ENCODE measurements at regions not wholly inside any gene's neighbourhood (a gene's known extent, or its start where the extent isn't known, plus 50 kb on each side); places are given as distances from the start of the nearest gene placed in this dataset.
"Not testable (repeated sequence)": the region's sequence is repeated elsewhere in the genome, so short reads cannot be mapped to it uniquely, and the experiment has no call there.

DNA sequence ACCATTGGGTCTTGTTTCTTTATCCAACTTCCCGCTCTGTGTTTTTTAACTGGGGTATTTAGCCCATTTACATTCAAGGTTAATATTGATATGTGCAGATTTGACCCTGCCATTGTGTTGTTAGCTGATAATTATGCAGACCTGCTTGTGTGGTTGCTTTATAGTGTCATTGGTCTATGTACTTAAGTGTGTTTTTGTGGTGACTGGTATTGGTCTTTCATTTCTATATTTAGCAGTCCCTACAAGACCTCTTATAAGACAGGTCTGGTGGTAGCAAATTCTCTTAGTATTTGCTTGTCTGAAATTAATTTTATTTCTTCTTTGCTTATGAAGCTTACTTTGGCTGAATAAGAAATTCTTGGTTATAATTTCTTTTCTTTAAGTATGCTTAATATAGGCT, 698.1 kb downstream of the DTWD2 start:
- Mint-ChIP-seq H3K4me3 (ENCODE audit: low read depth, unreplicated experiment) (no peak overlapping the region), H3K36me3 (ENCODE audit: insufficient read depth, unreplicated experiment) (no peaks in the 10 kb centered on the region), H3K4me1 (ENCODE audit: low read depth, unreplicated experiment) (no peaks in the 10 kb centered on the region), H3K27ac (ENCODE audit: unreplicated experiment) (no peak overlapping the region), H3K9me3 (ENCODE audit: low read depth, unreplicated experiment) (peaks cover 33% of the 10 kb centered on the region), H3K27me3 (ENCODE audit: unreplicated experiment) (no peaks in the 10 kb centered on the region)
- DNase-seq = no peak
- intact Hi-C loops (cut with micrococcal nuclease; ENCODE audit: unreplicated experiment) = no loop called here
- BruUV-seq (replicated peaks) = no TSS peak
- TF ChIP-seq, protein P1, sequence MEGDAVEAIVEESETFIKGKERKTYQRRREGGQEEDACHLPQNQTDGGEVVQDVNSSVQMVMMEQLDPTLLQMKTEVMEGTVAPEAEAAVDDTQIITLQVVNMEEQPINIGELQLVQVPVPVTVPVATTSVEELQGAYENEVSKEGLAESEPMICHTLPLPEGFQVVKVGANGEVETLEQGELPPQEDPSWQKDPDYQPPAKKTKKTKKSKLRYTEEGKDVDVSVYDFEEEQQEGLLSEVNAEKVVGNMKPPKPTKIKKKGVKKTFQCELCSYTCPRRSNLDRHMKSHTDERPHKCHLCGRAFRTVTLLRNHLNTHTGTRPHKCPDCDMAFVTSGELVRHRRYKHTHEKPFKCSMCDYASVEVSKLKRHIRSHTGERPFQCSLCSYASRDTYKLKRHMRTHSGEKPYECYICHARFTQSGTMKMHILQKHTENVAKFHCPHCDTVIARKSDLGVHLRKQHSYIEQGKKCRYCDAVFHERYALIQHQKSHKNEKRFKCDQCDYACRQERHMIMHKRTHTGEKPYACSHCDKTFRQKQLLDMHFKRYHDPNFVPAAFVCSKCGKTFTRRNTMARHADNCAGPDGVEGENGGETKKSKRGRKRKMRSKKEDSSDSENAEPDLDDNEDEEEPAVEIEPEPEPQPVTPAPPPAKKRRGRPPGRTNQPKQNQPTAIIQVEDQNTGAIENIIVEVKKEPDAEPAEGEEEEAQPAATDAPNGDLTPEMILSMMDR (IDR thresholded peaks at IDR 0.05; ENCODE audit: unreplicated experiment) = no peak
- CTCF ChIA-PET = no interaction called here

DNA sequence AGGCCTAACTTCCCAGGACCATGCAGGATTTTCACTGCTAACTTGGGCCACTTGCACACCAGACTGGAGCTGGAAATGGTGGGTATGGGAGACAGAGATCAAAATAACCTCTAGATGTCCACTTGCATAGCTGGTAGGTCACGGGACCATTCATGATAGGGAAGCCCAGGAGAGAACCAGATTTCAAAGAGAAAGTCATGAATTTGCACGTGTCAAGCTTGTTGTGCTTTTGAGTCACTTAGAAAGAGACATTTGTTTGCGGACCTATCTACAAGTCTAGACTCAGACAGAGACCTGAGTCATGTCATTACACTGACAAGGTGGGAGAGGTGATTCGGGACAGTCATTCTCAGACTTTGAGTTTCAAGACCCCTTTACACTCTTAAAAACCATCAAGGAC, 704.1 kb downstream of the DTWD2 start:
- H3K27me3 Mint-ChIP-seq (ENCODE audit: unreplicated experiment); H3K36me3 Mint-ChIP-seq (ENCODE audit: insufficient read depth, unreplicated experiment); H3K4me1 Mint-ChIP-seq (ENCODE audit: low read depth, unreplicated experiment); intact Hi-C loops (cut with micrococcal nuclease; ENCODE audit: unreplicated experiment); H3K4me3 Mint-ChIP-seq (ENCODE audit: low read depth, unreplicated experiment); CTCF ChIA-PET; H3K27ac Mint-ChIP-seq (ENCODE audit: unreplicated experiment); BruUV-seq (replicated peaks); DNase-seq: not testable (repeated sequence)
- peaks cover 17% of the 10 kb centered on the region for H3K9me3 Mint-ChIP-seq (ENCODE audit: low read depth, unreplicated experiment)

DNA sequence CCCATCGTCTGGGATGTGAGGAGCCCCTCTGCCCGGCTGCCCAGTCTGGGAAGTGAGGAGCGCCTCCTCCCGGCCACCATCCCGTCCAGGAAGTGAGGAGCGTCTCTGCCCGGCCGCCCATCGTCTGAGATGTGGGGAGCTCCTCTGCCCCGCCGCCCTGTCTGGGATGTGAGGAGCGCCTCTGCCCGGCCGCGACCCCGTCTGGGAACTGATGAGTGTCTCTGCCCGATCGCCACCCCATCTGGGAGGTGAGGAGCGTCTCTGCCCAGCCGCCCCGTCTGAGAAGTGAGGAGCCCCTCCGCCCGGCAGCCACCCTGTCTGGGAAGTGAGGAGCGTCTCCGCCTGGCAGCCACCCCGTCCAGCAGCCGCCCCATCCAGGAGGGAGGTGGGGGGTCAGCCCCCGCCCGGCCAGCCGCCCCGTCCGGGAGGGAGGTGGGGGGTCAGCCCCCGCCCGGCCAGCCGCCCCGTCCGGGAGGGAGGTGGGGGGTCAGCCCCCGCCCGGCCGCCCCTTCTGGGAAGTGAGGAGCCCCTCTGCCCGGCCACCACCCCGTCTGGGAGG, 705.8 kb downstream of the DTWD2 start:
- H3K27ac Mint-ChIP-seq (ENCODE audit: unreplicated experiment); CTCF ChIA-PET: not testable (repeated sequence)

DNA sequence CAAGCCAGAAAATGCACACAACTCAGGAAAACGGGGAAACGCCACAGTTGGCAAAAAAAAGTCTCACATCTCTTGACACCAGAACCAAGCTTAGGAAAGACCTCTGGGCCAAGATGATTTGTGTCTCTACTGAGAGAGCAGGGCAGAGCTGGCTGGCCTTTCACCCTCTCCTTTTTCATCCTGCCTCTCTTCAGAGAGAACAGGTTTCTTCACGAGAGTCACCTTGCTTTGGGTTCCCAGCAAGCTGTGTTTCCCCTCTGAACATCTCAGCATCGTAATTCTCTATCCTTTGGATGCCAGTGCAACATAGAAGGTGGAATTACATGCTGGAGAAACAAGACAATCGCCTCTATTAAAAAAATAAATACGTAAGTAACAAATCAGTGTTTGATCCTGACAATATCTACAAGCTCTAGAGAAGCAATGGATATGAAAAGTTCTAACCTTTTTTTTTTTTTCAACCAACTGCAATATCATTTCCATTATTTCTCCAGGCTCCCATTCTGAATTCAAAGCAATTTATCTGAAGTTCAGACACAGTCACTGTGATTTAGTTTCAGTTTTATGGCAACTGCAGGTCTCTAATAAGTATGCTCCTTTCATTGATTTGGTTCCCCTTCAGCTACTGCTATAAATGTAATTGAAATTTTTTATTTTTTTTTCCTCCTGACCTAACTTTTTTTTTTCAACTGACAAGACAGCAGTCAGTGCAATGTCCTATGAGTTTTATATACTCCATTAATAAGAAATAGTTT, 708.6 kb downstream of the DTWD2 start:
- TF ChIP-seq, protein P1 (IDR thresholded peaks at IDR 0.05; ENCODE audit: unreplicated experiment) = no peak
- no peak overlapping the region for H3K27ac Mint-ChIP-seq (ENCODE audit: unreplicated experiment)
- no peak for DNase-seq
- BruUV-seq (replicated peaks) = no TSS peak
- CTCF ChIA-PET = interaction anchor here (0.6 kb wide), 1 partner anchor 831 kb away, joined by 3 read pairs; no protein-coding TSS in a partner anchor
- no peaks in the 10 kb centered on the region for H3K36me3 Mint-ChIP-seq (ENCODE audit: insufficient read depth, unreplicated experiment)
- peaks cover 17% of the 10 kb centered on the region for H3K9me3 Mint-ChIP-seq (ENCODE audit: low read depth, unreplicated experiment)
- intact Hi-C loops (cut with micrococcal nuclease; ENCODE audit: unreplicated experiment) = no loop called here
- H3K4me3 Mint-ChIP-seq (ENCODE audit: low read depth, unreplicated experiment) = no peak overlapping the region
- H3K27me3 Mint-ChIP-seq (ENCODE audit: unreplicated experiment) = no peaks in the 10 kb centered on the region
- H3K4me1 Mint-ChIP-seq (ENCODE audit: low read depth, unreplicated experiment) = no peaks in the 10 kb centered on the region

More for the DNA sequence above, 705.8 kb downstream of the DTWD2 start:
- intact Hi-C loops (cut with micrococcal nuclease; ENCODE audit: unreplicated experiment); H3K4me3 Mint-ChIP-seq (ENCODE audit: low read depth, unreplicated experiment); H3K36me3 Mint-ChIP-seq (ENCODE audit: insufficient read depth, unreplicated experiment); DNase-seq; BruUV-seq (replicated peaks); H3K4me1 Mint-ChIP-seq (ENCODE audit: low read depth, unreplicated experiment); H3K27me3 Mint-ChIP-seq (ENCODE audit: unreplicated experiment): not testable (repeated sequence)
- H3K9me3 Mint-ChIP-seq (ENCODE audit: low read depth, unreplicated experiment) = peaks cover 19% of the 10 kb centered on the region

DNA sequence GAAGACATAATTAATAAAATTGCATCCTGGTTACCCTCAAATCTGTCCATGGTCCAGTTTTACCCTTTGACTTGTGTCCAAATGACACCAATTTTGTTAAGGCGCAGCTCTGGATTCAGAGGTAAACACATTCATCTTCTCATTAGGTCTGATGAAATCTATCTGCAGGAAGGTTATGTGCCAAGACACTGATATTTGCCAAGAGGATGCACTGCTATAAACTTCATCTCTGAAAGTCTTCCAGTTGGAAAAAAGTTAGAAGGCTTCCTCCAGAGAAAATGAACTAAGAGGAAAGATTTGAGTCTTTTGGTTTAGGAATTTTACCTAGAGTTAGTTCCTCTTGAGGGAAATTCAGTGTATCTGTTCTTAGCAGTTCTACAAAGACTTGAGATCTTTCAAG, 717.8 kb downstream of the DTWD2 start:
- intact Hi-C loops (cut with micrococcal nuclease; ENCODE audit: unreplicated experiment) = no loop called here
- CTCF ChIA-PET = no interaction called here
- TF ChIP-seq, protein P1 (IDR thresholded peaks at IDR 0.05; ENCODE audit: unreplicated experiment) = no peak
- Mint-ChIP-seq H3K27me3 (ENCODE audit: unreplicated experiment) (no peaks in the 10 kb centered on the region), H3K27ac (ENCODE audit: unreplicated experiment) (no peak overlapping the region), H3K4me3 (ENCODE audit: low read depth, unreplicated experiment) (no peak overlapping the region), H3K36me3 (ENCODE audit: insufficient read depth, unreplicated experiment) (no peaks in the 10 kb centered on the region), H3K4me1 (ENCODE audit: low read depth, unreplicated experiment) (no peaks in the 10 kb centered on the region), H3K9me3 (ENCODE audit: low read depth, unreplicated experiment) (peaks cover 18% of the 10 kb centered on the region)
- DNase-seq = no peak
- BruUV-seq (replicated peaks) = no TSS peak
